Effector memory CD8-positive, alpha-beta T cell (primary cell): ENCODE measurements at regions not wholly inside any gene's neighbourhood (a gene's known extent, or its start where the extent isn't known, plus 50 kb on each side); places are given as distances from the start of the nearest gene placed in this dataset.

Experiments
- ATAC-seq: fragments of 150-1000 bp; cut with Tn5 transposase; replicated peaks from 2 replicates; pipeline ENCODE4 v1.10.0; 2021; ENCODE audit warnings: mild to moderate bottlenecking, moderate library complexity
- DNase-seq, 3 experiments: peaks; one replicate each; pipeline ENCODE4 v3.0.0; 2021
- H3K27ac Mint-ChIP-seq, 2 donors: one replicate each; pipeline ENCODE4 v1.8.0; 2022; ENCODE audit warnings: mild to moderate bottlenecking in 2 of 2, mixed read lengths in 2 of 2, moderate library complexity in 2 of 2
- H3K27me3 Mint-ChIP-seq, 2 donors: one replicate each; pipeline ENCODE4 v1.8.0; 2022; ENCODE audit warnings: mixed read lengths in 2 of 2
- H3K36me3 Mint-ChIP-seq: one replicate; pipeline ENCODE4 v1.8.0; 2022; ENCODE audit warnings: mild to moderate bottlenecking, moderate library complexity, mixed read lengths; ENCODE audit not compliant: insufficient read depth
- H3K4me1 Mint-ChIP-seq, 2 donors: one replicate each; pipeline ENCODE4 v1.8.0; 2022; ENCODE audit warnings: low read depth in 2 of 2, mixed read lengths in 2 of 2
- H3K4me3 Mint-ChIP-seq, 2 donors: one replicate each; pipeline ENCODE4 v1.8.0; 2022; ENCODE audit warnings: mild to moderate bottlenecking in 2 of 2, mixed read lengths in 2 of 2, moderate library complexity in 2 of 2
- H3K9me3 Mint-ChIP-seq, 2 donors: one replicate each; pipeline ENCODE4 v1.8.0; 2022; ENCODE audit warnings: mixed read lengths in 2 of 2

GRCh38 chr2:129778584-129778877, 200.9 kb upstream of the RAB6C start:
- ATAC-seq = no peak
- Mint-ChIP-seq H3K27me3 (peaks cover 13 to 47% of the 10 kb centered on the region in 2 donors), H3K27ac (no peak overlapping the region), H3K36me3 (no peaks in the 10 kb centered on the region), H3K4me3 (no peak overlapping the region), H3K9me3 (no peaks in the 10 kb centered on the region), H3K4me1 (no peaks in the 10 kb centered on the region)
- DNase-seq = no peak

GRCh38 chr2:129779783-129780182, 199.7 kb upstream of the RAB6C start:
- H3K9me3 Mint-ChIP-seq = no peaks in the 10 kb centered on the region
- ATAC-seq = no peak
- H3K36me3 Mint-ChIP-seq = no peaks in the 10 kb centered on the region
- H3K4me1 Mint-ChIP-seq = no peaks in the 10 kb centered on the region
- DNase-seq = no peak
- no peak overlapping the region for H3K27ac Mint-ChIP-seq
- peaks cover 13 to 47% of the 10 kb centered on the region in 2 donors for H3K27me3 Mint-ChIP-seq
- H3K4me3 Mint-ChIP-seq = no peak overlapping the region

- Mint-ChIP-seq H3K27me3 (peaks cover 13 to 47% of the 10 kb centered on the region in 2 donors), H3K27ac (no peak overlapping the region)
- no peak for ATAC-seq
Observed at GRCh38 chr2:129780316-129781270, 198.9 kb upstream of the RAB6C start.

DNA sequence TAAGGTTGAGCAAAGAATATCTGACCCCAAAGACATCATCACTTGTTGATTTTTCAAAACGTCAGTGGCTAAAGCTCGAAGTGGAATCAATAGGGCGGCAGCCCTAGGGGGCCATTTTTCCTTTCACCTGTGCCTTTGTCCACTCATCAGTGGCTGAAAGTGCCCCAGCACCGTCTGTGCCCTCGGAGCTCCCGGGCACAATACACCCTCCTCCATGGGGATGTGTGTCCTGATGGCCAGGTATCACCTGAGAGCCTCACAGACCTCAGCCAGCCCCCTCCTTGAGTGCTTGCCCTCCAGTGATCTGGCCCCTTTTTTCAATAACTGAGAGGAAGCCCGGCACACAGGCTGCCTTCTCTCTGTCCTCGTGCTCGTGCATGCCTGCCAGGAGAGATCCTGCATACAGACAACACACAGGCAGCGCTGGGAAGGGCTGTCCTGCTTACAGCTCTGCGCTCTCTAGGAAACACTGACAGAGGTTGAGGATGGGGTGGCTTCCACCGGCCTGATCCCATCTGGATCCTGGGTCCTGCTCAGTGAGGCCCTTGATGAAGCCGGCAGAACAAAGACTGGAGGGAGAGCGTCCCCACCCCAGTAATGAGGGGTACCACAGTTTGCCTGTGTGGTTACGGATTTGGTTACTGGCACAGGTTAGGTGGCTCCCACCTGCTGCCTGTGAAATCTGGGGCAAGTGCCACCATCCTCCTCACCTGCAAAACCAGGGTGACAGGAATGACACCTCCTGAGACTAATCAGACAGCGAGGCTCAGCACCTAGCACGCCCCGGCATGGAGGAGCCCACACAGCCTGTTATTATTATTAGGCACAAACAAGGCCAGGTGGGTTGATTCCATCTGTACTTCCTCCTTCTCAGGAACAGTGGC, 197.5 kb upstream of the RAB6C start:
- no peak overlapping the region for H3K4me3 Mint-ChIP-seq
- peaks cover 13 to 47% of the 10 kb centered on the region in 2 donors for H3K27me3 Mint-ChIP-seq
- no peaks in the 10 kb centered on the region for H3K9me3 Mint-ChIP-seq
- no peak overlapping the region for H3K27ac Mint-ChIP-seq
- no peaks in the 10 kb centered on the region for H3K4me1 Mint-ChIP-seq
- no peaks in the 10 kb centered on the region for H3K36me3 Mint-ChIP-seq
- DNase-seq (no peak), ATAC-seq (no peak)

More at GRCh38 chr2:129780316-129781270, 198.9 kb upstream of the RAB6C start:
- Mint-ChIP-seq H3K36me3 (no peaks in the 10 kb centered on the region), H3K4me3 (no peak overlapping the region), H3K9me3 (no peaks in the 10 kb centered on the region), H3K4me1 (no peaks in the 10 kb centered on the region)
- DNase-seq = no peak

GRCh38 chr2:129782633-129782990, 196.9 kb upstream of the RAB6C start:
- H3K27ac Mint-ChIP-seq = no peak overlapping the region
- no peak for ATAC-seq

GRCh38 chr2:129784486-129784885, 195.0 kb upstream of the RAB6C start:
- DNase-seq = no peak
- no peak overlapping the region for H3K27ac Mint-ChIP-seq
- no peak overlapping the region for H3K4me3 Mint-ChIP-seq
- no peaks in the 10 kb centered on the region for H3K4me1 Mint-ChIP-seq
- H3K36me3 Mint-ChIP-seq = no peaks in the 10 kb centered on the region
- H3K9me3 Mint-ChIP-seq = no peaks in the 10 kb centered on the region
- ATAC-seq = no peak
- H3K27me3 Mint-ChIP-seq = peaks cover 13 to 30% of the 10 kb centered on the region in 2 donors

More at GRCh38 chr2:129782633-129782990, 196.9 kb upstream of the RAB6C start:
- peaks cover 13 to 46% of the 10 kb centered on the region in 2 donors for H3K27me3 Mint-ChIP-seq
- H3K9me3 Mint-ChIP-seq = no peaks in the 10 kb centered on the region
- no peaks in the 10 kb centered on the region for H3K4me1 Mint-ChIP-seq
- H3K4me3 Mint-ChIP-seq = no peak overlapping the region
- DNase-seq = no peak
- no peaks in the 10 kb centered on the region for H3K36me3 Mint-ChIP-seq

- H3K27ac Mint-ChIP-seq = no peak overlapping the region
- H3K36me3 Mint-ChIP-seq = no peaks in the 10 kb centered on the region
- H3K4me3 Mint-ChIP-seq = no peak overlapping the region
- peaks cover 14 to 50% of the 10 kb centered on the region in 2 donors for H3K27me3 Mint-ChIP-seq
- no peak for DNase-seq
- H3K9me3 Mint-ChIP-seq = no peaks in the 10 kb centered on the region
- ATAC-seq = no peak
- no peaks in the 10 kb centered on the region for H3K4me1 Mint-ChIP-seq
Observed at GRCh38 chr2:129791712-129792111, 187.8 kb upstream of the RAB6C start.

DNA sequence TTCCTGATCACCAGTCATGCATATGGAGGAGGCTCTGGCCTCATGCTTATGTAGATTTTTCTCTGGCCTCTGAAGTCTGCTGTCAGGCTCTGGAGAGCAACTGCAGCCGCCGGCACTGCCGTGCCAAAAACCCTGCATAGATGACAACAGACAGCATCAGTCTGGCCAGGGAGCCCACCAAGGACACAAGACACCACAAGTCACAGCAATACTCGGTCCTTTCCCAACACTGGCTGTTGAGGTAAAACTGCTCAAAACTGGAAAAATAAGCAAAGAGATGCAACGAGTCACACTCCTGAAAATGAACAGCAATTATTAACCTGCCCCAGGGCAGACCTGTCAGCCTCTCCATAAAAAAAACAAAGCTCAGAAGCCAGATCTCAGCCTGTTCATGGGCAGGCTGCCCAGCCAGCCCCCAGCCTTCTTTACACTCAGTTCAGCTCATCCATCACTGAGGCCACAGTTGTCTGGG, 186.0 kb upstream of the RAB6C start:
- Mint-ChIP-seq H3K36me3 (no peaks in the 10 kb centered on the region), H3K27me3 (peaks cover 14 to 67% of the 10 kb centered on the region in 2 donors), H3K27ac (no peak overlapping the region), H3K4me3 (no peak overlapping the region), H3K4me1 (no peaks in the 10 kb centered on the region), H3K9me3 (no peaks in the 10 kb centered on the region)
- no peak for ATAC-seq
- no peak for DNase-seq

GRCh38 chr2:129794116-129794515, 185.3 kb upstream of the RAB6C start:
- no peak for DNase-seq
- Mint-ChIP-seq H3K4me1 (no peaks in the 10 kb centered on the region), H3K9me3 (no peaks in the 10 kb centered on the region), H3K27me3 (peaks cover 14 to 70% of the 10 kb centered on the region in 2 donors), H3K4me3 (no peak overlapping the region), H3K27ac (no peak overlapping the region), H3K36me3 (no peaks in the 10 kb centered on the region)
- no peak for ATAC-seq

DNA sequence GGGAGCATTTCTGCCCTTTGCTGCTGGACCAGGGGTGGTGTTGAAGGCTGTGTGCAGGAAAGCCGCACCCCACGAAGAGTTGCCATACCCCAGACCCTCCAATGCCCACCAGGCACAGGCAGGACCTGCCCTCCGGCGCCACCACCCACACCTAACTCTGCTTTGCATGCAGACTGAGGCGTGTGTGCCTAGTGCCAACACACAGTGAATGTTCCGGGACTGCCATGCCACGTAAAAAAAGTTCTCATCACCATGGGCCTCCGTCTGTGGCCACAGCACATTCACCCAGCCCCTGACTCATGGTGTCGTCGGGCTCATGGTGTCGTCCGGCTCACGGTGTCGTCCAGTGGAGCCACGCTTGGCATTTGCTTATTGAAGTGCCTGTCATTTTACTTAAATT, 184.9 kb upstream of the RAB6C start:
- no peaks in the 10 kb centered on the region for H3K9me3 Mint-ChIP-seq
- no peak overlapping the region for H3K27ac Mint-ChIP-seq
- H3K36me3 Mint-ChIP-seq = no peaks in the 10 kb centered on the region
- DNase-seq (no peak), ATAC-seq (no peak)
- H3K4me3 Mint-ChIP-seq = no peak overlapping the region
- no peaks in the 10 kb centered on the region for H3K4me1 Mint-ChIP-seq
- H3K27me3 Mint-ChIP-seq = peaks cover 14 to 70% of the 10 kb centered on the region in 2 donors

DNA sequence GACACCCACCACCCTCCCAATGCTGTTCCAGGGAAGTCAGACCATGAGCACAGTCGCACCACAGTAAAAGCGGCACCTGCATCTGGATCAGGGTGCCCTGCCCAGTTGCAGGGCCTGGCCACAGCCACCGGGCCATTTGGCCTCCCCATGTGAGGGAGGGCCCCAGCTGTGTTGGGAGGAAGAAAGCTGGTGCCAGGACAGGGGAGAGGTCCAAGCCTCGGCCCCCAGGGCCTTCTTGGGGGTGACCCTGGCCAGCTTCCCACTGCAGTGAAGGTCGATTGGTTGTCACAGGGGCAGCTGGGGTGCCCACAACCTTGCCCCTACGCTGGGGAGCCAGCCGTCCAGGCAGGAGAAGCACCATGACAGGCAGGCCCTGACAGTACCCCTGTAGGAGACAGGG, 183.2 kb upstream of the RAB6C start:
- no peaks in the 10 kb centered on the region for H3K9me3 Mint-ChIP-seq
- no peaks in the 10 kb centered on the region for H3K4me1 Mint-ChIP-seq
- ATAC-seq = no peak
- H3K27me3 Mint-ChIP-seq = peaks cover 10 to 77% of the 10 kb centered on the region in 2 donors
- H3K36me3 Mint-ChIP-seq = no peaks in the 10 kb centered on the region
- no peak for DNase-seq
- H3K4me3 Mint-ChIP-seq = no peak overlapping the region
- no peak overlapping the region for H3K27ac Mint-ChIP-seq

GRCh38 chr2:129796801-129797488, 182.5 kb upstream of the RAB6C start:
- H3K27me3 Mint-ChIP-seq = peaks cover 10 to 77% of the 10 kb centered on the region in 2 donors
- no peak for DNase-seq
- H3K4me1 Mint-ChIP-seq = no peaks in the 10 kb centered on the region
- H3K27ac Mint-ChIP-seq = peak overlapping the region in 1 of 2 donors; percentile 62
- ATAC-seq = no peak
- no peaks in the 10 kb centered on the region for H3K36me3 Mint-ChIP-seq
- no peaks in the 10 kb centered on the region for H3K9me3 Mint-ChIP-seq
- no peak overlapping the region for H3K4me3 Mint-ChIP-seq
